ENCODE measurements at regions not wholly inside any gene's neighbourhood (a gene's known extent, or its start where the extent isn't known, plus 50 kb on each side); places are given as distances from the start of the nearest gene placed in this dataset.

DNA sequence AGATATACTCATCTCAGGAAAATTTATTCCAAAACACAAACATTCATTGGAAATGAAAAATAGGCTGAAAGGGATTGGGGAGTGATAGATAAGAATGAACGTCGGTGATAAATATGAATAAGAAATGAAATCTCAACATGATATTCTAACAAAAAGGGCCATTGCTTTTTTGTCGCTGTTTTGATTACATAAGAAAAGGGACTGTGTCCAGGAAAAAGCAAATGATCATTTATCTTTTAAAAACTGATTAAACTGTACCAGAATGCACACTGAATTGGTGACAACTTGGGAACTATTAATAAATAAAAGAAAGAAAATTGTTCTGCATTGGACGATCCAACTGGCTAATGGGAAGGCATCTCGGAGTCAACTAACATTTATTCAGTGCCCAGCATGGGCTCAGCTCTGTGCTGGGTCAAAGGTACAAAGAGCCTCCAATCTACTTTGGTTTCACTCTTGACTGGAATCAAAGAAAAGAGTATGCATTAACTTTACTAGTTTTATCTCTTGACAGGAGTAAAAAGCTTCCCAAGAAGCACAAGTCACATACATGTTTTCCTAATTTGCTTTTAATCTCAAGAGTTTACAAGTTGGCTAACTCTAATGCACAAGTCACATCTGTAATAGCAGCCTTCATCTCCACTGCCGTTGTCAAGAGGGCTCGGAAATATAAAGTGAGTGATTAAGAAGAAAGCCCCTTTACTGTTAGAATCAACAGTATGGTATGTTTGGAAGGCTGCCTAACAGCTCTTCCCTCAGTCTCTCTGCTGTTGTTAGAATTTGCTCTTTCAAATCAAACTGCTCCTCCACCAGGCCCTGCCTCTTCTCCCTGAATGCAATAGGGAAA is 280.0 kb downstream of the IGSF11 start:
- H3K9ac ChIP-seq (ENCODE audit: low read length), result no peak overlapping the region
- H3K27ac ChIP-seq (ENCODE audit: low read length), result no peak overlapping the region
- TF ChIP-seq, protein P1, sequence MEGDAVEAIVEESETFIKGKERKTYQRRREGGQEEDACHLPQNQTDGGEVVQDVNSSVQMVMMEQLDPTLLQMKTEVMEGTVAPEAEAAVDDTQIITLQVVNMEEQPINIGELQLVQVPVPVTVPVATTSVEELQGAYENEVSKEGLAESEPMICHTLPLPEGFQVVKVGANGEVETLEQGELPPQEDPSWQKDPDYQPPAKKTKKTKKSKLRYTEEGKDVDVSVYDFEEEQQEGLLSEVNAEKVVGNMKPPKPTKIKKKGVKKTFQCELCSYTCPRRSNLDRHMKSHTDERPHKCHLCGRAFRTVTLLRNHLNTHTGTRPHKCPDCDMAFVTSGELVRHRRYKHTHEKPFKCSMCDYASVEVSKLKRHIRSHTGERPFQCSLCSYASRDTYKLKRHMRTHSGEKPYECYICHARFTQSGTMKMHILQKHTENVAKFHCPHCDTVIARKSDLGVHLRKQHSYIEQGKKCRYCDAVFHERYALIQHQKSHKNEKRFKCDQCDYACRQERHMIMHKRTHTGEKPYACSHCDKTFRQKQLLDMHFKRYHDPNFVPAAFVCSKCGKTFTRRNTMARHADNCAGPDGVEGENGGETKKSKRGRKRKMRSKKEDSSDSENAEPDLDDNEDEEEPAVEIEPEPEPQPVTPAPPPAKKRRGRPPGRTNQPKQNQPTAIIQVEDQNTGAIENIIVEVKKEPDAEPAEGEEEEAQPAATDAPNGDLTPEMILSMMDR (IDR thresholded peaks at IDR 0.05; ENCODE audit: low read depth, low read length), result no peak
- TF ChIP-seq EZH2phosphoT487 (IDR thresholded peaks at IDR 0.05; ENCODE audit: low read depth), result no peak
- H3K36me3 ChIP-seq (replicated peaks; ENCODE audit: low read depth, low read length), result no peaks in the 10 kb centered on the region
- no peaks in the 10 kb centered on the region for H3K4me1 ChIP-seq (ENCODE audit: low read length)
- H2AFZ ChIP-seq (ENCODE audit: low read depth, low read length), result no peak overlapping the region
- H4K20me1 ChIP-seq (ENCODE audit: insufficient read depth, low read length), result no peaks in the 10 kb centered on the region
- no peaks in the 10 kb centered on the region for H3K9me3 ChIP-seq (ENCODE audit: insufficient read depth, low read length)
- no peak overlapping the region for H3K4me2 ChIP-seq (ENCODE audit: low read length)
- no peak overlapping the region for H3K4me3 ChIP-seq (ENCODE audit: low read length)
- H3K27me3 ChIP-seq (ENCODE audit: low read depth, low read length), result no peaks in the 10 kb centered on the region
- H3K79me2 ChIP-seq (ENCODE audit: low read length), result no peaks in the 10 kb centered on the region

- H4K20me1 ChIP-seq (ENCODE audit: insufficient read depth, low read length), result no peaks in the 10 kb centered on the region
- no peak for TF ChIP-seq EZH2phosphoT487 (IDR thresholded peaks at IDR 0.05; ENCODE audit: low read depth)
- TF ChIP-seq, protein P1 (IDR thresholded peaks at IDR 0.05; ENCODE audit: low read depth, low read length), result no peak
These were observed 279.3 kb downstream of the IGSF11 start for GRCh38 chr3:118755253-118755801.

DNA sequence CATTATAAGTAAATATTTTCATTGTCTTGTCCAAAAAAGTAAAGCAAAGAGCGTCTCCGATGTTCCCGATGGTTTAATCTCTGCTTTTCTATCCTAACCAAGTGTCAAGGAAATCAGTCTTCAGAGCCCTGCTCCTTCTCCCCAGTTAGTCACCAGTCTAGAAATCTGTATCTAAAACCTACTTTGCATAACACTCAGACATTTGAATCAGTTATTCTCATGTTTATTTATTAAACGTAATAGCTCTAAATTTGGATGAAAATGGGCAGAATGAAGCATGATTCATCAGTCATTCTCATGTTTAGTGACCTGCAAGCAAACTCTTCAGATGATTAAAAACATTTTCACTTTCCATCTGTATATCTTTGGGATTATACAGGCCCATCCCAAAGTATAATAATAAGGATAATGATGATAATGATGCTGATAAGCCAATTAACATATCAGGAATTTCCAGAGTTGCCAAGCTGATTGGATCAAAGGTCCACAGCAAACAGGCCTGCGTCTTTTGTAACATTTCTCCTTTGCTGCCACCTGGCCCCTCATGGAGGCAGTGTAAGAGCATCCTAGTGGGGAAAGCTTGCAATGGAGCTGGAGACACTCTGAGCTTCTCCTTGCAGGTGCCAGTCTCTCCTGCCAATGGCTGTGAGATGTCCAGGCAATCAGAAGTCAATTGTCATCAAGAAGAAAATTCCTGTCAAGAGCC is 273.9 kb downstream of the IGSF11 start:
- Histone ChIP-seq H2AFZ (ENCODE audit: low read depth, low read length) (no peak overlapping the region), H3K9me3 (ENCODE audit: insufficient read depth, low read length) (no peaks in the 10 kb centered on the region), H3K4me1 (ENCODE audit: low read length) (no peaks in the 10 kb centered on the region), H3K27ac (ENCODE audit: low read length) (no peak overlapping the region), H4K20me1 (ENCODE audit: insufficient read depth, low read length) (no peaks in the 10 kb centered on the region), H3K4me2 (ENCODE audit: low read length) (no peak overlapping the region), H3K27me3 (ENCODE audit: low read depth, low read length) (no peaks in the 10 kb centered on the region), H3K9ac (ENCODE audit: low read length) (no peak overlapping the region), H3K79me2 (ENCODE audit: low read length) (no peaks in the 10 kb centered on the region), H3K36me3 (replicated peaks; ENCODE audit: low read depth, low read length) (no peaks in the 10 kb centered on the region), H3K4me3 (ENCODE audit: low read length) (no peak overlapping the region)
- TF ChIP-seq, protein P1 (IDR thresholded peaks at IDR 0.05; ENCODE audit: low read depth, low read length), result peak; percentile 29
- no peak for TF ChIP-seq EZH2phosphoT487 (IDR thresholded peaks at IDR 0.05; ENCODE audit: low read depth)

More at GRCh38 chr3:118755253-118755801, 279.3 kb downstream of the IGSF11 start:
- Histone ChIP-seq H3K9me3 (ENCODE audit: insufficient read depth, low read length) (no peaks in the 10 kb centered on the region), H3K9ac (ENCODE audit: low read length) (no peak overlapping the region), H3K79me2 (ENCODE audit: low read length) (no peaks in the 10 kb centered on the region), H3K4me2 (ENCODE audit: low read length) (no peak overlapping the region), H2AFZ (ENCODE audit: low read depth, low read length) (no peak overlapping the region), H3K36me3 (replicated peaks; ENCODE audit: low read depth, low read length) (no peaks in the 10 kb centered on the region), H3K4me3 (ENCODE audit: low read length) (no peak overlapping the region), H3K27me3 (ENCODE audit: low read depth, low read length) (no peaks in the 10 kb centered on the region), H3K27ac (ENCODE audit: low read length) (no peak overlapping the region), H3K4me1 (ENCODE audit: low read length) (no peaks in the 10 kb centered on the region)

DNA sequence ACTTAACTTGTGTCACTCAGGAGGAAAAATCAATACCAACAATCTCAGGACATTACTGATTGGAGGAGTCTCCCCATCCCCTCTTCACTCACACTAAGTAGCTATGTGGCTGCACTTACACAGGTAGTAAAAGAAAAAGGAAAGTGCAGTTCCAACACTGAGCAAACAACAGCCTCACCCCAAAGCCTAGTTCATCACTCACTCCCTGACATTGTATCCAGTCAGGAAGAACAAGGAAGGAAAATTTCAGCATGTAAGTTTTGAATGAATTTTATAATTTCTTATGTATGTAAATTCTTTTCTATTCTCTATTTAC is 273.4 kb downstream of the IGSF11 start:
- Histone ChIP-seq H3K27ac (ENCODE audit: low read length) (no peak overlapping the region), H3K4me1 (ENCODE audit: low read length) (no peaks in the 10 kb centered on the region), H3K9me3 (ENCODE audit: insufficient read depth, low read length) (no peaks in the 10 kb centered on the region), H3K79me2 (ENCODE audit: low read length) (no peaks in the 10 kb centered on the region), H3K4me3 (ENCODE audit: low read length) (no peak overlapping the region), H4K20me1 (ENCODE audit: insufficient read depth, low read length) (no peaks in the 10 kb centered on the region), H3K36me3 (replicated peaks; ENCODE audit: low read depth, low read length) (no peaks in the 10 kb centered on the region), H3K4me2 (ENCODE audit: low read length) (no peak overlapping the region), H3K27me3 (ENCODE audit: low read depth, low read length) (no peaks in the 10 kb centered on the region), H2AFZ (ENCODE audit: low read depth, low read length) (no peak overlapping the region), H3K9ac (ENCODE audit: low read length) (no peak overlapping the region)
- TF ChIP-seq EZH2phosphoT487 (IDR thresholded peaks at IDR 0.05; ENCODE audit: low read depth), result no peak

Measured in OCI-LY3 (cell line).